Lower leg skin (tissue), 3 donors: ENCODE measurements at regions not wholly inside any gene's neighbourhood (a gene's known extent, or its start where the extent isn't known, plus 50 kb on each side); places are given as distances from the start of the nearest gene placed in this dataset.

Source experiments
- CTCF ChIP-seq, 3 donors: fragments of 450-650 bp; IDR thresholded peaks; one replicate each; pipeline ENCODE4 v1.5.1; 2016; ENCODE audit warnings: antibody characterized with exemption in 3 of 3, mild to moderate bottlenecking in 3 of 3, moderate library complexity in 2 of 3
- POLR2A ChIP-seq, 2 donors: fragments of 450-650 bp; IDR thresholded peaks; one replicate each; pipeline ENCODE4 v1.6.1; 2016 to 2017; ENCODE audit warnings: antibody characterized with exemption in 2 of 2, mild to moderate bottlenecking in 1 of 2, moderate library complexity in 1 of 2

DNA sequence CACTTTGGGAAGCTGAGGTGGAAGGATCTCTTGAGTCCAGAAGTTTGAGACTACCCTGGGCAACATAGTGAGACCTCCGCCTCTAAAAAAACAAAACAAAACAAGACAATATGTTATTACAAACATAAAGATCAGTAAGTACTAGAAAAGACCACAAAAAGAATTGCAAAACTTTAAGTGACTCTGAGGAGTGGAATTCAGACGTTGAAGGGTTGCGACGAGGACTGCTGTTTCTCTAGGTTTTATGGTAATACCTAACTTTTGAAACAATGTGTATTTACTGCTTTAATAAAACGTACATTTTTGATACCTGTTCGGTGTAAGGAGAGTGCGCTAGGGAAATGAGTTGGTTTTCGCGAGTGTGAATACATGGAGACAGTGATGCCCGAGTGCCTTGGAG is 250.4 kb downstream of the GATA3 start:
- TF ChIP-seq CTCF (IDR thresholded peaks at IDR 0.05) (no peak), POLR2A (IDR thresholded peaks at IDR 0.05) (no peak)
